B cell (primary cell): ENCODE measurements at regions not wholly inside any gene's neighbourhood (a gene's known extent, or its start where the extent isn't known, plus 50 kb on each side); places are given as distances from the start of the nearest gene placed in this dataset.
"Not testable (repeated sequence)": the region's sequence is repeated elsewhere in the genome, so short reads cannot be mapped to it uniquely, and the experiment has no call there.

Source experiments
- ATAC-seq: fragments of 200-7000 bp; cut with Tn5 transposase; one replicate; pipeline ENCODE4 v1.10.0; 2021; ENCODE audit warnings: low read depth, mild to moderate bottlenecking, moderate number of reproducible peaks, moderate library complexity
- CTCF ChIA-PET: fragments of 350-600 bp; sonication (Branson Sonifier 250); formaldehyde crosslinking; loops from one replicate; lab custom pipeline; 2021; ENCODE audit warnings: antibody characterized with exemption, inconsistent platforms; lab: Charles Lee
- POLR2A ChIA-PET: fragments of 350-600 bp; sonication (Branson Sonifier 250); formaldehyde crosslinking; loops from one replicate; lab custom pipeline; 2021; ENCODE audit warnings: antibody characterized with exemption; lab: Charles Lee
- DNase-seq: peaks from one replicate; pipeline ENCODE4 v3.0.0; 2013
- H2AFZ ChIP-seq: 2 replicates; pipeline ENCODE4 v1.6.1; 2012; ENCODE audit warnings: mild to moderate bottlenecking, low read depth, low read length; ENCODE audit not compliant: insufficient read depth, poor library complexity, severe bottlenecking
- H3K27ac ChIP-seq, 2 donors: 1 replicate in 1 of 2; 2 replicates in 1 of 2; pipeline ENCODE4 v1.5.1; 2012 to 2013; ENCODE audit warnings: low read length in 2 of 2, mild to moderate bottlenecking in 2 of 2, moderate library complexity in 1 of 2
- H3K27me3 ChIP-seq, 4 experiments: fragments of 200-600 bp in 1 of 4; sonication (generic) in 1 of 4; replicated peaks in 1 of 4; 1 replicate in 2 of 4; 2 replicates in 2 of 4; pipeline versions ENCODE4 v1.6.1 to v1.7.0; 2013 to 2016; ENCODE audit warnings: low read length in 3 of 4, mild to moderate bottlenecking in 2 of 4, mixed read lengths in 1 of 4, moderate library complexity in 1 of 4; ENCODE audit not compliant: insufficient read depth in 4 of 4, control insufficient read depth in 3 of 4; ENCODE audit errors: control extremely low read depth in 1 of 4
- H3K36me3 ChIP-seq, 2 experiments: replicated peaks in 1 of 2; 1 replicate in 1 of 2; 2 replicates in 1 of 2; pipeline versions ENCODE4 v1.6.1 to v1.7.1; 2013; ENCODE audit warnings: low read length in 1 of 2; ENCODE audit not compliant: insufficient read depth in 2 of 2, control insufficient read depth in 1 of 2; ENCODE audit errors: control extremely low read depth in 1 of 2, extremely low read depth in 1 of 2
- H3K4me1 ChIP-seq, 2 donors: fragments of 200-600 bp in 1 of 2; sonication (generic) in 1 of 2; 1 replicate in 1 of 2; 2 replicates in 1 of 2; pipeline versions ENCODE4 v1.5.1 to v1.6.1; 2013 to 2017; ENCODE audit warnings: low read length in 2 of 2; ENCODE audit not compliant: control insufficient read depth in 2 of 2, insufficient read depth in 2 of 2
- H3K4me2 ChIP-seq: replicated peaks from 2 replicates; pipeline ENCODE3; 2012; ENCODE audit warnings: mild to moderate bottlenecking, low read depth, low read length; ENCODE audit not compliant: poor library complexity, severe bottlenecking
- H3K4me3 ChIP-seq, 5 experiments: fragments of 200-600 bp in 1 of 5; sonication (generic) in 1 of 5; 1 replicate in 3 of 5; 2 replicates in 2 of 5; pipeline versions ENCODE4 v1.5.1 to v1.7.0; 2011 to 2016; ENCODE audit warnings: low read length in 4 of 5, mild to moderate bottlenecking in 4 of 5, low read depth in 2 of 5, control low read depth in 1 of 5, moderate library complexity in 1 of 5; ENCODE audit not compliant: insufficient read depth in 1 of 5; ENCODE audit errors: control extremely low read depth in 1 of 5, extremely low read depth in 1 of 5
- H3K79me2 ChIP-seq: fragments of 200-600 bp; sonication (generic); one replicate; pipeline ENCODE4 v1.6.0; 2016; ENCODE audit warnings: low read length; ENCODE audit not compliant: control insufficient read depth, insufficient read depth
- H3K9ac ChIP-seq: fragments of 200-600 bp; sonication (generic); 2 replicates; pipeline ENCODE4 v1.6.1; 2017; ENCODE audit warnings: mild to moderate bottlenecking, low read length, moderate library complexity
- H3K9me3 ChIP-seq, 3 donors: one replicate each; pipeline versions ENCODE4 v1.6.1 to v1.7.1; 2013; ENCODE audit warnings: low read length in 2 of 3; ENCODE audit not compliant: control insufficient read depth in 2 of 3, insufficient read depth in 1 of 3; ENCODE audit errors: control extremely low read depth in 1 of 3
- H4K20me1 ChIP-seq: 2 replicates; pipeline ENCODE4 v1.6.0; 2012; ENCODE audit warnings: mild to moderate bottlenecking, low read length; ENCODE audit not compliant: insufficient read depth, control insufficient read depth, poor library complexity, severe bottlenecking
- H3K27ac Mint-ChIP-seq: one replicate; pipeline ENCODE4 v1.8.0; 2021; ENCODE audit warnings: mixed read lengths
- H3K27me3 Mint-ChIP-seq: one replicate; pipeline ENCODE4 v1.8.0; 2021; ENCODE audit warnings: mixed read lengths
- H3K4me1 Mint-ChIP-seq: one replicate; pipeline ENCODE4 v1.8.0; 2021; ENCODE audit warnings: mixed read lengths
- H3K4me3 Mint-ChIP-seq: one replicate; pipeline ENCODE4 v1.8.0; 2021; ENCODE audit warnings: mixed read lengths
- H3K9me3 Mint-ChIP-seq: one replicate; pipeline ENCODE4 v1.8.0; 2022; ENCODE audit warnings: mixed read lengths; ENCODE audit not compliant: insufficient read depth
- CTCF ChIP-seq: fragments of 200-600 bp; IDR thresholded peaks from one replicate; pipeline ENCODE4 v1.8.0; 2022; ENCODE audit warnings: antibody characterized with exemption, mild to moderate bottlenecking
- EZH2 ChIP-seq: IDR thresholded peaks from 2 replicates; pipeline ENCODE4 v1.6.1; 2012; ENCODE audit warnings: borderline replicate concordance, low read depth, mild to moderate bottlenecking, moderate library complexity, low read length; ENCODE audit not compliant: insufficient read depth, poor library complexity, severe bottlenecking
- WGBS: methylation state at CpG from one replicate; pipeline ENCODE4 v1.1.5; 2013; ENCODE audit warnings: missing lambda C conversion rate; ENCODE audit not compliant: insufficient coverage; 5-methylcytosine and 5-hydroxymethylcytosine counted together
- intact Hi-C: fragments of 100-400 bp; cut with micrococcal nuclease; formaldehyde crosslinking; loops from one replicate; pipeline ENCODE4 v1.10.0; 2022

DNA sequence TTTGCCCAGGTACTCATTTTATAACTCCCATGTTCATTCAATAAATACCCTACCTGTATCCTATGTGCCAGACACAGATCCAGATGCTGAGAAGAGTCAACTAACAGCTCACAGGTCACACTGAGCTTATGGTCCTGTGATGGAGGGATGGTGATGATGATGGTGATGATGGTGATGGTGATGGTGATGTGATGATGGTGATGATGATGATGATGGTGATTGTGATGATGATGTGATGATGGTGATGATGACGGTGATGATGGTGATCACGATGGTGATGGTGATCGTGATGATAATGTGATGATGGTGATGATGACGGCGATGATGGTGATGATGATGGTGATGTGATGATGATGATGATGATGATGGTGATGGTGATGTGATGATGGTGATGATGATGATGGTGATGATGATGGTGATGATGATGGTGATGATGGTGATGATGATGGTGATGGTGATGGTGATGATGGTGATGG is 315.6 kb upstream of the SFSWAP start:
- intact Hi-C loops, POLR2A ChIA-PET: not testable (repeated sequence)

GRCh38 chr12:131395971-131396573 is 314.8 kb upstream of the SFSWAP start:
- no peak for DNase-seq
- H3K27ac ChIP-seq: no peak overlapping the region
- TF ChIP-seq EZH2 (no peak), CTCF (no peak)
- no peaks in the 10 kb centered on the region for H3K4me1 ChIP-seq
- no peak overlapping the region for H3K4me3 ChIP-seq
- Mint-ChIP-seq H3K4me3 (no peak overlapping the region), H3K4me1 (no peaks in the 10 kb centered on the region), H3K27me3 (no peaks in the 10 kb centered on the region), H3K27ac (no peak overlapping the region), H3K9me3 (peaks cover 17% of the 10 kb centered on the region)
- H3K79me2 ChIP-seq: no peaks in the 10 kb centered on the region
- ChIA-PET POLR2A (no interaction called here), CTCF (no interaction called here)
- intact Hi-C loops: no loop called here
- no peak overlapping the region for H2AFZ ChIP-seq
- H3K4me2 ChIP-seq: no peak overlapping the region
- H3K9ac ChIP-seq: no peak overlapping the region
- H3K27me3 ChIP-seq: no peaks in the 10 kb centered on the region
- peaks cover 0 to 19% (median 14%) of the 10 kb centered on the region in 3 donors for H3K9me3 ChIP-seq
- H3K36me3 ChIP-seq: no peaks in the 10 kb centered on the region
- no peaks in the 10 kb centered on the region for H4K20me1 ChIP-seq
- no peak for ATAC-seq
- 100% methylated on average over 1 of the region's 1 CpG for WGBS

More for the DNA sequence above, 315.6 kb upstream of the SFSWAP start:
- not testable (repeated sequence) for DNase-seq, H3K4me3 ChIP-seq, H3K4me1 Mint-ChIP-seq, H3K36me3 ChIP-seq, H3K27ac ChIP-seq, H3K4me2 ChIP-seq, H2AFZ ChIP-seq, H3K27ac Mint-ChIP-seq, ATAC-seq, H3K27me3 ChIP-seq, H4K20me1 ChIP-seq, H3K79me2 ChIP-seq, H3K4me1 ChIP-seq, H3K4me3 Mint-ChIP-seq, H3K27me3 Mint-ChIP-seq, H3K9ac ChIP-seq
- peaks cover 0 to 19% (median 14%) of the 10 kb centered on the region in 3 donors for H3K9me3 ChIP-seq
- peaks cover 17% of the 10 kb centered on the region for H3K9me3 Mint-ChIP-seq
- WGBS: 79% methylated on average over 5 of the region's 5 CpGs
- CTCF ChIA-PET: interaction anchor here (0.8 kb wide), 1 partner anchor 69 kb away, joined by 4 read pairs; no protein-coding TSS in a partner anchor
